K562 (cell line): ENCODE measurements at regions not wholly inside any gene's neighbourhood (a gene's known extent, or its start where the extent isn't known, plus 50 kb on each side); places are given as distances from the start of the nearest gene placed in this dataset.
A peak's percentile ranks its signal among the peaks of the same experiment; 100 is the strongest.

ENCODE experiments used
- ATAC-seq: fragments of 200-7000 bp; cut with Tn5 transposase; 3 replicates; pipeline ENCODE4 v1.9.1; 2020; ENCODE audit warnings: moderate library complexity
- BruUV-seq: library from RNA; stranded (reverse); fragments of 400-500 nt; replicated peaks from 2 replicates; lab custom pipeline; 2021; lab: Mats Ljungman, UMichigan
- CTCF ChIA-PET: fragments of 300-600 bp; formaldehyde crosslinking; extraction: SDS; loops from one replicate; lab custom pipeline; 2021; ENCODE audit warnings: low intra/inter-chr PET ratio; lab: Yijun Ruan, JAX
- POLR2A ChIA-PET: fragments of 300-600, 350-650 bp; sonication (Branson Sonifier 250); formaldehyde crosslinking; extraction: SDS; loops from one replicate; lab custom pipeline; 2021; ENCODE audit warnings: antibody characterized with exemption, inconsistent platforms; lab: Yijun Ruan, JAX
- DNase-seq, 4 experiments: peaks; one replicate each; pipeline versions ENCODE4 v3.0.0 to v3.0.0-alpha.2; 2011 to 2018; ENCODE audit warnings: low spot score in 3 of 4, mixed read lengths in 3 of 4; ENCODE audit errors: extremely low read depth in 1 of 4
- FAIRE-seq: peaks from 2 replicates; lab custom pipeline; 2011; peaks lifted over from hg19 to GRCh38; lab: Jason Lieb, UNC
- H2AFZ ChIP-seq: 2 replicates; pipeline ENCODE4 v1.6.0; 2011; ENCODE audit warnings: low read depth, low read length, control low read depth, inconsistent platforms
- H3K27ac ChIP-seq: fragments of 200-600 bp; 3 replicates; pipeline ENCODE4 v1.8.0; 2011; ENCODE audit warnings: low read depth, mild to moderate bottlenecking, control low read depth, inconsistent platforms, low read length, moderate library complexity, mixed read lengths; ENCODE audit errors: extremely low read depth
- H3K27me3 ChIP-seq, 2 experiments: fragments of 300-600 bp in 1 of 2; 2 replicates in 1 of 2; 3 replicates in 1 of 2; pipeline versions ENCODE4 v1.6.0 to v1.8.0; 2011; ENCODE audit warnings: inconsistent platforms in 2 of 2, low read length in 2 of 2, mild to moderate bottlenecking in 1 of 2, mixed read lengths in 1 of 2, moderate library complexity in 1 of 2; ENCODE audit not compliant: control insufficient read depth in 2 of 2, insufficient read depth in 2 of 2
- H3K36me3 ChIP-seq: fragments of 300-600 bp; 3 replicates; pipeline ENCODE4 v1.8.0; 2011; ENCODE audit warnings: mild to moderate bottlenecking, low read length, inconsistent platforms; ENCODE audit not compliant: control insufficient read depth, insufficient read depth
- H3K4me1 ChIP-seq, 2 experiments: fragments of 200-600 bp in 1 of 2; replicated peaks in 1 of 2; 2 replicates in 1 of 2; 3 replicates in 1 of 2; pipeline versions ENCODE4 v1.5.1 to v1.8.0; 2011; ENCODE audit warnings: inconsistent platforms in 2 of 2, low read length in 2 of 2, mild to moderate bottlenecking in 1 of 2, mixed read lengths in 1 of 2, moderate library complexity in 1 of 2; ENCODE audit not compliant: control insufficient read depth in 2 of 2, insufficient read depth in 2 of 2
- H3K4me2 ChIP-seq: 2 replicates; pipeline ENCODE4 v1.6.1; 2011; ENCODE audit warnings: low read length, control low read depth, inconsistent platforms, mixed read lengths; ENCODE audit not compliant: insufficient read depth
- H3K4me3 ChIP-seq: fragments of 200-600 bp; sonication (generic), shearing (Covaris generic); 2 replicates; pipeline ENCODE4 v1.5.1; 2016; ENCODE audit warnings: control low read depth, inconsistent platforms
- H3K79me2 ChIP-seq: fragments of 200-600 bp; 3 replicates; pipeline ENCODE4 v1.8.0; 2011; ENCODE audit warnings: low read length, inconsistent platforms; ENCODE audit not compliant: control insufficient read depth, insufficient read depth
- H3K9ac ChIP-seq, 2 experiments: 2 replicates each; pipeline versions ENCODE4 v1.6.0 to v1.6.1; 2011; ENCODE audit warnings: low read depth in 2 of 2, low read length in 2 of 2, control low read depth in 1 of 2, inconsistent platforms in 1 of 2, mild to moderate bottlenecking in 1 of 2, mixed read lengths in 1 of 2; ENCODE audit not compliant: insufficient read depth in 1 of 2
- H3K9me1 ChIP-seq: one replicate; pipeline ENCODE4 v1.6.0; 2011; ENCODE audit warnings: inconsistent platforms, mild to moderate bottlenecking, low read length, moderate library complexity; ENCODE audit not compliant: control insufficient read depth, insufficient read depth
- H3K9me3 ChIP-seq: replicated peaks from 2 replicates; pipeline ENCODE4 v1.5.1; 2011; ENCODE audit warnings: low read depth, low read length, inconsistent platforms; ENCODE audit not compliant: control insufficient read depth, insufficient read depth
- H4K20me1 ChIP-seq: replicated peaks from 2 replicates; pipeline ENCODE4 v1.6.1; 2011; ENCODE audit warnings: low read length, inconsistent platforms, mixed read lengths; ENCODE audit not compliant: control insufficient read depth, insufficient read depth
- ATF7 ChIP-seq: fragments of 450-650 bp; IDR thresholded peaks from 2 replicates; pipeline ENCODE4 v1.7.1; 2014; ENCODE audit warnings: mild to moderate bottlenecking, moderate library complexity
- BHLHE40 ChIP-seq: IDR thresholded peaks from 2 replicates; pipeline ENCODE4 v1.6.1; 2011; ENCODE audit warnings: low read length, improper control_type of control experiment
- CEBPB ChIP-seq: fragments of 450-650 bp; IDR thresholded peaks from 2 replicates; pipeline ENCODE4 v1.6.1; 2016; ENCODE audit warnings: missing genetic modification characterization, missing compliant biosample characterization
- CTBP1 ChIP-seq: fragments of 450-650 bp; IDR thresholded peaks from 2 replicates; pipeline ENCODE4 v1.6.1; 2016; ENCODE audit warnings: borderline replicate concordance
- ETV1 ChIP-seq: fragments of 450-650 bp; conservative IDR thresholded peaks from 2 replicates; pipeline ENCODE4 v1.6.1; 2016; ENCODE audit warnings: missing genetic modification characterization, control low read depth, low read depth, missing compliant biosample characterization
- ETV6 ChIP-seq, 3 experiments: fragments of 150-350 bp in 1 of 3; sonication (generic) in 1 of 3; formaldehyde crosslinking in 1 of 3; IDR thresholded peaks; 2 replicates each; pipeline versions ENCODE4 v1.6.1 to v1.8.0; 2014 to 2022; ENCODE audit warnings: borderline replicate concordance in 2 of 3, low read depth in 2 of 3, antibody characterized with exemption in 1 of 3, low read length in 1 of 3, mild to moderate bottlenecking in 1 of 3, missing genetic modification reagents in 1 of 3
- GABPA ChIP-seq: fragments of 200-800 bp; sonication (Bioruptor generic); conservative IDR thresholded peaks from 2 replicates; pipeline ENCODE4 v1.6.1; 2016; ENCODE audit warnings: low read depth, missing genetic modification characterization, missing compliant biosample characterization
- JUND ChIP-seq, 2 experiments: IDR thresholded peaks; 2 replicates in 1 of 2; 3 replicates in 1 of 2; pipeline ENCODE4 v1.6.1; 2011; ENCODE audit warnings: borderline replicate concordance in 2 of 2, low read depth in 2 of 2, low read length in 2 of 2, improper control_type of control experiment in 1 of 2, missing biosample characterization in 1 of 2, missing genetic modification characterization in 1 of 2, missing genetic modification reagents in 1 of 2
- MEF2D ChIP-seq: conservative IDR thresholded peaks from 2 replicates; pipeline ENCODE4 v1.6.1; 2016; ENCODE audit warnings: low read depth, missing genetic modification characterization, missing compliant biosample characterization
- NCOA1 ChIP-seq: fragments of 450-650 bp; IDR thresholded peaks from 2 replicates; pipeline ENCODE4 v1.6.1; 2016; ENCODE audit warnings: low read depth
- SNRNP70 ChIP-seq: fragments of 200-400 bp; formaldehyde crosslinking; optimal IDR thresholded peaks from 2 replicates; pipeline ENCODE3; 2017; ENCODE audit warnings: low read depth, low read length
- SRF ChIP-seq, 2 experiments: fragments of 250-450, 450-650 bp in 1 of 2; sonication (Bioruptor Pico) in 1 of 2; sonication (generic) in 1 of 2; formaldehyde crosslinking; IDR thresholded peaks; 2 replicates each; pipeline versions ENCODE4 v1.5.0 to v1.5.1; 2020 to 2022; ENCODE audit warnings: mild to moderate bottlenecking in 1 of 2, missing genetic modification reagents in 1 of 2
- TCFL5 ChIP-seq: fragments of 250-450 bp; sonication (Bioruptor Pico); conservative IDR thresholded peaks from 2 replicates; pipeline ENCODE4 v1.6.1; 2021; ENCODE audit warnings: mild to moderate bottlenecking, moderate library complexity, matching md5 sums
- ZBTB9 ChIP-seq: fragments of 450-650 bp; formaldehyde crosslinking; IDR thresholded peaks from 2 replicates; pipeline ENCODE4 v1.4.0; 2020; ENCODE audit warnings: mild to moderate bottlenecking, moderate library complexity
- ZNF764 ChIP-seq: fragments of 250-450 bp; sonication (Bioruptor Pico); IDR thresholded peaks from 2 replicates; pipeline ENCODE4 v1.4.0; 2020; ENCODE audit warnings: low read depth, mild to moderate bottlenecking, moderate library complexity
- WGBS: fragments of 100-300 bp; shearing (Covaris generic); methylation state at CpG from one replicate; pipeline ENCODE4 v1.1.6; 2016; ENCODE audit warnings: low coverage, mixed read lengths; ENCODE audit not compliant: insufficient coverage; ENCODE audit errors: missing lambda C conversion rate; 5-methylcytosine and 5-hydroxymethylcytosine counted together
- in situ Hi-C: fragments of 300-500 bp; cut with MboI; formaldehyde crosslinking; loops from 4 replicates; pipeline ENCODE4 v1.15.0; 2018; ENCODE audit warnings: inconsistent platforms, mixed read lengths
- intact Hi-C: fragments of 100-400 bp; cut with micrococcal nuclease; formaldehyde crosslinking; loops from 2 replicates; pipeline ENCODE4 v1.14.2; 2022
- TF ChIP-seq, protein P1 (sequence below): fragments of 450-650 bp; IDR thresholded peaks from 2 replicates; pipeline ENCODE4 v1.6.1; 2018; ENCODE audit not compliant: partially characterized antibody

GRCh38 chr6:25006565-25007001 is 70.8 kb upstream of the RIPOR2 start:
- DNase-seq: peak in 1 of 4 experiments; percentile 16
- H3K9ac ChIP-seq: no peak overlapping the region
- peak overlapping the region; percentile 23; the same call in 1 of the 2 replicates for H2AFZ ChIP-seq
- in situ Hi-C loops: no loop called here
- H3K27ac ChIP-seq: no peak overlapping the region
- peaks cover 2 to 9% of the 10 kb centered on the region in 2 experiments for H3K27me3 ChIP-seq
- H3K4me2 ChIP-seq: peak overlapping the region; percentile 6; the same call in 1 of the 2 replicates
- no TSS peak for BruUV-seq
- no peaks in the 10 kb centered on the region for H4K20me1 ChIP-seq
- no peak for FAIRE-seq
- ChIA-PET CTCF (no interaction called here), POLR2A (interaction anchor here (0.7 kb wide), 1 partner anchor 254 kb away, joined by 3 read pairs; no protein-coding TSS in a partner anchor)
- intact Hi-C loops: no loop called here
- no peak overlapping the region for H3K4me3 ChIP-seq
- no peaks in the 10 kb centered on the region for H3K9me1 ChIP-seq
- H3K79me2 ChIP-seq: no peaks in the 10 kb centered on the region
- no peaks in the 10 kb centered on the region for H3K9me3 ChIP-seq
- TF ChIP-seq CEBPB (tag) (0 out of 2 replicates have a peak, but pooled peaks have one; percentile 13), GABPA (peak; percentile 71), TCFL5 (no peak), CTBP1 (peak; percentile 40; the same call in 1 of the 2 replicates), ZBTB9 (peak; percentile 85), NCOA1 (no peak), SRF (CRISPR knock-in tag; IDR thresholded peaks at IDR 0.05) (peak in 1 of 2 experiments; percentile 86; a peak in 2 of 4 replicates), ZNF764 (no peak), ETV6 (IDR thresholded peaks at IDR 0.05; ENCODE audit: borderline replicate concordance in 1 of 2, low read depth in 2 of 2, low read length in 1 of 2) (peak in 1 of 2 experiments; percentile 97; a peak in 3 of 4 replicates), ETV6 (CRISPR knock-in tag; IDR thresholded peaks at IDR 0.05; ENCODE audit: borderline replicate concordance) (no peak), ATF7 (0 out of 2 replicates have a peak, but pooled peaks have one; percentile 30), SNRNP70 (no peak), BHLHE40 (peak; percentile 20; the same call in 1 of the 2 replicates), ETV1 (tag) (peak; percentile 23; the same call in 1 of the 2 replicates), MEF2D (tag) (peak; percentile 81), JUND (IDR thresholded peaks at IDR 0.05; ENCODE audit: borderline replicate concordance, low read depth, low read length) (no peak), JUND (tag; IDR thresholded peaks at IDR 0.05; ENCODE audit: borderline replicate concordance, low read depth, low read length) (peak; percentile 25; the same call in 1 of the 3 replicates)
- TF ChIP-seq, protein P1, sequence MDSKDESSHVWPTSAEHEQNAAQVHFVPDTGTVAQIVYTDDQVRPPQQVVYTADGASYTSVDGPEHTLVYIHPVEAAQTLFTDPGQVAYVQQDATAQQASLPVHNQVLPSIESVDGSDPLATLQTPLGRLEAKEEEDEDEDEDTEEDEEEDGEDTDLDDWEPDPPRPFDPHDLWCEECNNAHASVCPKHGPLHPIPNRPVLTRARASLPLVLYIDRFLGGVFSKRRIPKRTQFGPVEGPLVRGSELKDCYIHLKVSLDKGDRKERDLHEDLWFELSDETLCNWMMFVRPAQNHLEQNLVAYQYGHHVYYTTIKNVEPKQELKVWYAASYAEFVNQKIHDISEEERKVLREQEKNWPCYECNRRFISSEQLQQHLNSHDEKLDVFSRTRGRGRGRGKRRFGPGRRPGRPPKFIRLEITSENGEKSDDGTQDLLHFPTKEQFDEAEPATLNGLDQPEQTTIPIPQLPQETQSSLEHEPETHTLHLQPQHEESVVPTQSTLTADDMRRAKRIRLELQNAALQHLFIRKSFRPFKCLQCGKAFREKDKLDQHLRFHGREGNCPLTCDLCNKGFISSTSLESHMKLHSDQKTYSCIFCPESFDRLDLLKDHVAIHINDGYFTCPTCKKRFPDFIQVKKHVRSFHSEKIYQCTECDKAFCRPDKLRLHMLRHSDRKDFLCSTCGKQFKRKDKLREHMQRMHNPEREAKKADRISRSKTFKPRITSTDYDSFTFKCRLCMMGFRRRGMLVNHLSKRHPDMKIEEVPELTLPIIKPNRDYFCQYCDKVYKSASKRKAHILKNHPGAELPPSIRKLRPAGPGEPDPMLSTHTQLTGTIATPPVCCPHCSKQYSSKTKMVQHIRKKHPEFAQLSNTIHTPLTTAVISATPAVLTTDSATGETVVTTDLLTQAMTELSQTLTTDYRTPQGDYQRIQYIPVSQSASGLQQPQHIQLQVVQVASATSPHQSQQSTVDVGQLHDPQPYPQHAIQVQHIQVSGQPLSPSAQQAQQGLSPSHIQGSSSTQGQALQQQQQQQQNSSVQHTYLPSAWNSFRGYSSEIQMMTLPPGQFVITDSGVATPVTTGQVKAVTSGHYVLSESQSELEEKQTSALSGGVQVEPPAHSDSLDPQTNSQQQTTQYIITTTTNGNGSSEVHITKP: peak; percentile 41
- WGBS: 0% methylated on average over 3 of the region's 3 CpGs
- no peaks in the 10 kb centered on the region; a peak in 1 of 5 replicates for H3K4me1 ChIP-seq
- ATAC-seq: peak; percentile 21; the same call in 1 of the 3 replicates
- H3K36me3 ChIP-seq: no peaks in the 10 kb centered on the region
